Esophagus squamous epithelium (tissue), 5 donors: ENCODE measurements at regions not wholly inside any gene's neighbourhood (a gene's known extent, or its start where the extent isn't known, plus 50 kb on each side); places are given as distances from the start of the nearest gene placed in this dataset.

Experiments used
- DNase-seq: peaks from one replicate; lab custom pipeline; 2025; lab: John Stamatoyannopoulos, UW
- H3K27ac ChIP-seq, 4 donors: fragments of 200-600 bp; sonication (generic); one replicate each; pipeline ENCODE4 v1.5.1; 2016 to 2019; ENCODE audit warnings: mild to moderate bottlenecking in 1 of 4
- H3K27me3 ChIP-seq, 4 donors: fragments of 200-600 bp; sonication (generic); 1 replicate in 3 of 4; 2 replicates in 1 of 4; pipeline versions ENCODE4 v1.5.1 to v1.6.0; 2017 to 2021; ENCODE audit warnings: antibody characterized with exemption in 1 of 4
- H3K36me3 ChIP-seq, 3 donors: fragments of 200-600 bp; sonication (generic); one replicate each; pipeline ENCODE4 v1.5.1; 2016 to 2019
- H3K4me1 ChIP-seq, 3 donors: fragments of 200-600 bp; sonication (generic); one replicate each; pipeline ENCODE4 v1.5.1; 2017 to 2019
- H3K4me3 ChIP-seq, 4 donors: fragments of 200-600 bp; sonication (generic); 1 replicate in 3 of 4; 2 replicates in 1 of 4; pipeline ENCODE4 v1.5.1; 2016 to 2019; ENCODE audit warnings: mild to moderate bottlenecking in 2 of 4, moderate library complexity in 1 of 4
- H3K9me3 ChIP-seq, 3 donors: fragments of 200-600 bp; sonication (generic); one replicate each; pipeline ENCODE4 v1.5.1; 2016 to 2019
- CTCF ChIP-seq, 6 experiments: fragments of 450-650 bp in 4 of 6; fragments of 200-600 bp in 2 of 6; sonication (generic) in 2 of 6; IDR thresholded peaks; one replicate each; pipeline ENCODE4 v1.5.1; 2016 to 2019; ENCODE audit warnings: antibody characterized with exemption in 6 of 6, mild to moderate bottlenecking in 4 of 6, moderate library complexity in 4 of 6
- POLR2A ChIP-seq, 4 donors: fragments of 450-650 bp; IDR thresholded peaks; one replicate each; pipeline ENCODE4 v1.6.1; 2017; ENCODE audit warnings: antibody characterized with exemption in 4 of 4, mild to moderate bottlenecking in 4 of 4, moderate library complexity in 3 of 4
- WGBS, 2 donors: methylation state at CpG; one replicate each; pipeline ENCODE4 v1.1.5; 2018; 5-methylcytosine and 5-hydroxymethylcytosine counted together
- intact Hi-C: fragments of 100-400 bp; cut with DNase I; formaldehyde crosslinking; loops from one replicate; pipeline ENCODE4 v1.15.0; 2022
- donor health status: DM: yes; HTN: yes; CAD: no.

- no peak for DNase-seq
- TF ChIP-seq POLR2A (IDR thresholded peaks at IDR 0.05): no peak
- peak in 1 of 6 experiments; percentile 13 for TF ChIP-seq CTCF (IDR thresholded peaks at IDR 0.05)
- no peak overlapping the region for H3K4me3 ChIP-seq
- 82 to 87% methylated on average over 7 of the region's 7 CpGs for WGBS, 2 donors
- H3K9me3 ChIP-seq: no peaks in the 10 kb centered on the region
- no peaks in the 10 kb centered on the region for H3K4me1 ChIP-seq
- H3K27me3 ChIP-seq: no peaks in the 10 kb centered on the region
- H3K27ac ChIP-seq: no peak overlapping the region
- intact Hi-C loops: no loop called here
- no peaks in the 10 kb centered on the region for H3K36me3 ChIP-seq
Measured at GRCh38 chr1:14149431-14149830, 449.1 kb upstream of the KAZN start.

GRCh38 chr1:14156543-14156942, 441.9 kb upstream of the KAZN start:
- TF ChIP-seq POLR2A (IDR thresholded peaks at IDR 0.05) (no peak), CTCF (IDR thresholded peaks at IDR 0.05) (no peak)
- Histone ChIP-seq H3K36me3 (no peaks in the 10 kb centered on the region), H3K4me3 (no peak overlapping the region), H3K27me3 (no peaks in the 10 kb centered on the region), H3K9me3 (peaks cover 0 to 10% (median 5%) of the 10 kb centered on the region in 3 donors), H3K4me1 (no peaks in the 10 kb centered on the region), H3K27ac (no peak overlapping the region)
- intact Hi-C loops: no loop called here
- WGBS, 2 donors: 93 to 99% methylated on average over 4 of the region's 4 CpGs
- no peak for DNase-seq

- H3K27me3 ChIP-seq: no peaks in the 10 kb centered on the region
- intact Hi-C loops: no loop called here
- peaks cover 0 to 10% (median 9%) of the 10 kb centered on the region in 3 donors for H3K9me3 ChIP-seq
- no peak for TF ChIP-seq CTCF (IDR thresholded peaks at IDR 0.05)
- TF ChIP-seq POLR2A (IDR thresholded peaks at IDR 0.05): no peak
- no peak overlapping the region for H3K27ac ChIP-seq
- no peaks in the 10 kb centered on the region for H3K36me3 ChIP-seq
- no peak overlapping the region for H3K4me3 ChIP-seq
- no peak for DNase-seq
- peaks cover 0 to 12% (median 5%) of the 10 kb centered on the region in 3 donors for H3K4me1 ChIP-seq
- WGBS, 2 donors: 22 to 36% methylated on average over 2 of the region's 2 CpGs
Measured at GRCh38 chr1:14160781-14161180, 437.7 kb upstream of the KAZN start.

- WGBS, 2 donors: 90 to 92% methylated on average over 4 of the region's 4 CpGs
Measured at GRCh38 chr1:14163246-14163645, 435.2 kb upstream of the KAZN start.

GRCh38 chr1:14165371-14165801, 433.1 kb upstream of the KAZN start:
- 5 to 8% methylated on average over 2 of the region's 2 CpGs for WGBS, 2 donors
- H3K4me1 ChIP-seq: peaks cover 0 to 12% (median 5%) of the 10 kb centered on the region in 3 donors
- TF ChIP-seq CTCF (IDR thresholded peaks at IDR 0.05) (no peak), POLR2A (IDR thresholded peaks at IDR 0.05) (no peak)
- DNase-seq: no peak
- no peak overlapping the region for H3K4me3 ChIP-seq
- peaks cover 0 to 4% (median 0%) of the 10 kb centered on the region in 3 donors for H3K9me3 ChIP-seq
- H3K27ac ChIP-seq: peak overlapping the region in 2 of 4 donors; percentile 18 to 22
- no peaks in the 10 kb centered on the region for H3K27me3 ChIP-seq
- H3K36me3 ChIP-seq: no peaks in the 10 kb centered on the region
- intact Hi-C loops: no loop called here

More at GRCh38 chr1:14163246-14163645, 435.2 kb upstream of the KAZN start:
- Histone ChIP-seq H3K27ac (no peak overlapping the region), H3K27me3 (no peaks in the 10 kb centered on the region), H3K4me1 (peaks cover 0 to 12% (median 5%) of the 10 kb centered on the region in 3 donors), H3K36me3 (no peaks in the 10 kb centered on the region), H3K9me3 (peaks cover 0 to 4% (median 0%) of the 10 kb centered on the region in 3 donors), H3K4me3 (no peak overlapping the region)
- intact Hi-C loops: no loop called here
- no peak for DNase-seq
- TF ChIP-seq POLR2A (IDR thresholded peaks at IDR 0.05) (no peak), CTCF (IDR thresholded peaks at IDR 0.05) (no peak)
